Gastroesophageal sphincter (tissue), 3 donors: ENCODE measurements at regions not wholly inside any gene's neighbourhood (a gene's known extent, or its start where the extent isn't known, plus 50 kb on each side); places are given as distances from the start of the nearest gene placed in this dataset.

Experiments used
- EP300 ChIP-seq: sonication (generic); formaldehyde crosslinking; IDR thresholded peaks from one replicate; pipeline ENCODE4 v1.6.1; 2017; ENCODE audit warnings: antibody characterized with exemption, mild to moderate bottlenecking
- POLR2A ChIP-seq, 2 donors: fragments of 450-650 bp; IDR thresholded peaks; one replicate each; pipeline ENCODE4 v1.6.1; 2017; ENCODE audit warnings: antibody characterized with exemption in 2 of 2, mild to moderate bottlenecking in 2 of 2, moderate library complexity in 1 of 2
- TF ChIP-seq, protein P1 (sequence below), 4 experiments: fragments of 200-600 bp in 2 of 4; fragments of 450-650 bp in 2 of 4; sonication (generic) in 1 of 4; IDR thresholded peaks; one replicate each; pipeline ENCODE4 v1.5.1; 2017 to 2019; ENCODE audit warnings: antibody characterized with exemption in 4 of 4, mild to moderate bottlenecking in 2 of 4, moderate library complexity in 2 of 4

DNA sequence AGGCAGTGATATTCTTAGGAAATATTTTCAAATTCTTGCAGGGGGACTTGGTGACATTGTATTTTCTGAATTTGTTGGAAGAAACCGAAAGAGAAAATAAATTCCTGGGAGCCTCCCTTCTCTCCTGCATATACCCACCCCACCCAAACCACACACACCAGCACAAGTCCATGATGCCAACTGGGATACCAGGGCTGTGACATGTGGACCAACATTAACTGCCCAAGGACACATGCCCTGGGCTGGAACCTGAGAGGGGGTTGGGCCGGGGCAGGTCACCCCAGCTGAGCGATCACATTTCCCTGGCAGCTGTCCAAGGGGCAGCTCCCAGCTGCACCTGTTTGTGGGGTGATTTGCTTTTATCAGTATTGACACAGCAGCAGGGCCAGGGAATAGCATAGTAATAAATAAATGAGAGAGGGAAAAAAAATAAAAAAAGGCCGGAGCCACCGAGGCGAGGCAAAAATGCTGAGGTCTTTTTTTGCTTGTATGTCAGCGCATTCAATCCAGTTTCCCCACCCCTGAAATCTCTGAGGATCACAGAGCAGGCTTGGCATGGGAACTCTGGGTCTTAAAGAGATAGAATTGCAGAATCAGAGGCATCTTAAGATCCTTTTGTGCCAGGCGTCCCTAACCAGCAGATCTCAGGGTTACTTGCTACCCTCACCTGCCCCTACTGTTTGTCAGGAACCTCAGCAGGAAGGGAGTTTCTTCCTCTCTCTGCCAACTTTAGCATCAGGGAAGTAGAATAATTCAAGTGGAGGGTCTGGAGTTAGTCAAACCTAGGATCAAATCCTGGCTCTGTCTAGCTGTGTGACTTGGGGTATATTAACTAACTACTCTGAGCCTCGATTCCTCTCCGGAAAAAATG lies 66.5 kb upstream of the PIM1 start:
- TF ChIP-seq, protein P1, sequence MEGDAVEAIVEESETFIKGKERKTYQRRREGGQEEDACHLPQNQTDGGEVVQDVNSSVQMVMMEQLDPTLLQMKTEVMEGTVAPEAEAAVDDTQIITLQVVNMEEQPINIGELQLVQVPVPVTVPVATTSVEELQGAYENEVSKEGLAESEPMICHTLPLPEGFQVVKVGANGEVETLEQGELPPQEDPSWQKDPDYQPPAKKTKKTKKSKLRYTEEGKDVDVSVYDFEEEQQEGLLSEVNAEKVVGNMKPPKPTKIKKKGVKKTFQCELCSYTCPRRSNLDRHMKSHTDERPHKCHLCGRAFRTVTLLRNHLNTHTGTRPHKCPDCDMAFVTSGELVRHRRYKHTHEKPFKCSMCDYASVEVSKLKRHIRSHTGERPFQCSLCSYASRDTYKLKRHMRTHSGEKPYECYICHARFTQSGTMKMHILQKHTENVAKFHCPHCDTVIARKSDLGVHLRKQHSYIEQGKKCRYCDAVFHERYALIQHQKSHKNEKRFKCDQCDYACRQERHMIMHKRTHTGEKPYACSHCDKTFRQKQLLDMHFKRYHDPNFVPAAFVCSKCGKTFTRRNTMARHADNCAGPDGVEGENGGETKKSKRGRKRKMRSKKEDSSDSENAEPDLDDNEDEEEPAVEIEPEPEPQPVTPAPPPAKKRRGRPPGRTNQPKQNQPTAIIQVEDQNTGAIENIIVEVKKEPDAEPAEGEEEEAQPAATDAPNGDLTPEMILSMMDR (IDR thresholded peaks at IDR 0.05): no peak
- TF ChIP-seq POLR2A (IDR thresholded peaks at IDR 0.05): no peak
- no peak for TF ChIP-seq EP300
